Stimulated activated naive CD4-positive, alpha-beta T cell treated with Interleukin-2 at 50 U/mL for 16 hours (primary cell): ENCODE measurements at regions not wholly inside any gene's neighbourhood (a gene's known extent, or its start where the extent isn't known, plus 50 kb on each side); places are given as distances from the start of the nearest gene placed in this dataset.
"Not testable (repeated sequence)": the region's sequence is repeated elsewhere in the genome, so short reads cannot be mapped to it uniquely, and the experiment has no call there.

Experiments used
- DNase-seq: peaks from one replicate; lab custom pipeline; 2025; lab: John Stamatoyannopoulos, UW

- no peak for DNase-seq
Measured at GRCh38 chr3:124043023-124043422, 51.1 kb upstream of the ROPN1 start.

DNA sequence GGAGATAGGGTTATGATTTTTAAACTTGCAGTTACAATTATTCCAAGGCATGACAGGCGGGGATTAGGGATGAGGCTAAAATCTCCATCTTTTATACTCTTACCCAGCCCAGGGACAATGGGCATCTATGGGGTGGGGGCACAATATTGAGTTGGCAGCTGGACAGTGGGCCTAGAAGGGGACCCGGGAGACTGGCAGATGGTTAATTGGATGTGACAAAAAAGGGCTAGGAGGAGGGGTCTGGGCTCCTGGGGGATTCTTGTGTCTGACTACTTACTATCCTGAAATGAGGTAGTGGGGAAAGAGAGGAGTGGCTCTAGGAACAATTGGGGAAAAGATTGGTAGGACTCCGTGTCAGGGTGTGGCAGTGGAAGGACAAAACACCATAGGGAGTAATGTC is 53.0 kb upstream of the ROPN1 start:
- DNase-seq = no peak

DNA sequence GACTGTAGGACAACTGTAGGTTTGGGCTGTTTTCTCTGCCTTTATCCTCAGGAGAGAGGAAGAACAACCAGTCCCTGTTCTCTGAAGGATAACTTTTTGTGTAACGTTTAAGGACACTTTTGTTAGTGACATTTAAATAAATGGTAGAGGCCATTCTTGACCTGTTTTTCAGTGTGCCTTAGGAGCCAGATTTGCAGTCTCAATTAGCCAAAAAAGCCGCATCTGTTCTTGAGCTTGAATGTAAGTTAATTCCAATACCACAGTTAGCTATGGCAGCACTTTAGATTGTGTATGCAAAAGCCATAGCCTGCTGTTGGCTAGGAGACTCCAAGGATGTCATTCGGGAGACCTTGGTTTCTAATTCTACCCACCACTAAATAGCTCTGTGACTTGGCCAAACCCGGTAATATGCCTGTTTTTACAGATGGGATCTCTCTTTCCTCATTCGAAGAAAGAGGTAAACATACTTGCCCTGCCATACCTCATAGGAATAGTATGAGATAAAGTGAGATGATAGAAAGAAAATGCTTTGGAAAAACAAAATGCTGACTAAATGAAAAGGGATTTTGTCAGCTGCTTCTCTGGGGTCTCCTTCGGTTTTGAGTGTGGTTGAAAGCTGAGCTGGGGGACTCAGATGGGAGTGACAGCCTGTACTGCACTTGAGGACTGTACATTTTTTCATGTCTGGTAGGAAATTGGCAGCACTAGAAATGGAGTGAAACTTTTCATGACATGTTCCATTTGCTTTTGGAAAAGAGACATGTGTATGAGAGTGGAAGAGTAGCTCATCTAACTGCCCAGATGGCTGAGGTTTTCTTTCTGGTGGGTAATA is 57.3 kb upstream of the ROPN1 start:
- no peak for DNase-seq

- no peak for DNase-seq
Measured at GRCh38 chr3:124051636-124052035, 59.7 kb upstream of the ROPN1 start.

- no peak for DNase-seq
Measured at GRCh38 chr3:124053871-124054270, 61.9 kb upstream of the ROPN1 start.

DNA sequence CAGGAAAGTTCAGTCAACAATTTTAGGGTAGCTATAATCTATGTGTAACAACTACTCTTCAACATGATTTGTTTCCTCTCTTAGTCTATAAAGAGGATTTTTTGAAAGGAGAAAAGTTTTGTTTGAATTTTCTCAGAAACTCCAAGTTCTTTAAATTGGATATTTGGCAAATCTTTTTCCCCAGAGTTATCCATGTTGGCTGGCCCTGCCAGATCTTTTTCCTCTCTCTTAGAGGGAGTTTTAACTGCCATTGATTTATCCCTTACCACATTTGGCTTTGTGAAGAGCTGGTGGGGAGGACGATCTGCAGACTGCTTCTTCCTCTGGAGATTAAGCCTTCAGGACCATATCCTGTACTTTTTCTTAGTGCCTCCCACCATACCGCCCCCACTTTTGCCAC is 64.9 kb upstream of the ROPN1 start:
- no peak for DNase-seq

DNA sequence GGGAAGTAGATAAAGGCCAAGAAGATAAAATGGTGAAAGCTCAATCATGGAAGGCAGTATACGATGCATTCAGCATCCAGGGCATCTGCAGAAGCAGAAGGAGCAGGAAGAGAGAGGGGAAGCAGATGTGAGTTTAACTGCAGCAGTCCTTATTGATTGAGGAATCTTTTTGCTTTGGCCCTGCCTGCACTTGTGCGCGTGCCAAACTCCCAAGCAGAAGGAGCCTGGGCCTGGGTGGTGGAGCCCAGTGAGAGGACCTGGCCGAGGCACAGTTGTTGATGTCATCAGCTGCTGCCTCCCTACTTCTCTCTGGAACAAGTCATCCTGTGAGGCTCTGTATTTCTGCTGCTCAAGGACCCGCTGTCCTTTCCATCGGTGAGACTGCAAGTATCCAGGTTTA is 65.5 kb upstream of the ROPN1 start:
- no peak for DNase-seq

GRCh38 chr3:124059580-124059979 is 67.7 kb upstream of the ROPN1 start:
- no peak for DNase-seq

GRCh38 chr3:124063197-124063909 is 71.4 kb upstream of the ROPN1 start:
- no peak for DNase-seq

GRCh38 chr3:124064050-124064449 is 72.1 kb upstream of the ROPN1 start:
- no peak for DNase-seq

- DNase-seq = not testable (repeated sequence)
Measured at GRCh38 chr3:124066543-124066942, 74.6 kb upstream of the ROPN1 start.

DNA sequence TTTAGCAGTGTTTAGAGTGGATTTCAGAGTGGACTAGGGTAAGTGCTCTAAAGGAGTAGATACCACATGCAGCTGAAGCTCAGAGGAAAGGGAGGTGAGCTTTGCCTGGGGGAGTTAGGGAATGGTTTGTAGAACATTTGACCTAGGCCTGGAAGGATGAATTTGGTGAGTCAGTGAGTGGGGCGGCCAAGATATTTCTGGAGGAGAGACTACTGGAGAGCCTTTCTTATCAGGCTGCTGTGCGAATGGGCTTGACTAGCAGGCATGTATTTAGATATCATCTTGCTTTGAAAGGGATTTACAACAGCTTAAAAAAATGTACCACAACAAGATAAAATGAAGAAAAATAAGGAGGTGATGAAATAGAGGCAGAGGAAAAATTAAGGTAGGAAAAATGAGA is 77.8 kb upstream of the ROPN1 start:
- not testable (repeated sequence) for DNase-seq

- DNase-seq = not testable (repeated sequence)
Measured at GRCh38 chr3:124075090-124075489, 83.2 kb upstream of the ROPN1 start.

DNA sequence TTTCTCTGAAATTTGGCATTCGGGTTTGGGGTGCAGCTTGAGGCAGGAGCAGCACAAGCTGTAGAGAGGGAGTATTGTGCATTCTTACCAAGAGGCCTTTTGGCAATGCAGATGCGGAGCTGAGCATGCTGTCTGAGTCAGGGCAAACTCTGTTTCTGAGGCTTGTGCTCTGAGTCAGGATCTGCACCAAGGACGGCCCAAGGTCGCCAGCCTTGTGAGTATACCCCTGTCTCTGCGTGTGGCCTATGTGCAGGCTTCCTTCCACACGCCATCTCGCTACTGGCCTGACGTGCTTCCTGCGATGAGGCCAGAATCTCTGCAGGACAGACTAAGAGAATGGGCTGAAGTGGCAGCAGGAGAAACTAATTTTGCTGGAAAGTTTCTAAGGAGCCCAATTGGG is 83.8 kb upstream of the ROPN1 start:
- DNase-seq = no peak

DNA sequence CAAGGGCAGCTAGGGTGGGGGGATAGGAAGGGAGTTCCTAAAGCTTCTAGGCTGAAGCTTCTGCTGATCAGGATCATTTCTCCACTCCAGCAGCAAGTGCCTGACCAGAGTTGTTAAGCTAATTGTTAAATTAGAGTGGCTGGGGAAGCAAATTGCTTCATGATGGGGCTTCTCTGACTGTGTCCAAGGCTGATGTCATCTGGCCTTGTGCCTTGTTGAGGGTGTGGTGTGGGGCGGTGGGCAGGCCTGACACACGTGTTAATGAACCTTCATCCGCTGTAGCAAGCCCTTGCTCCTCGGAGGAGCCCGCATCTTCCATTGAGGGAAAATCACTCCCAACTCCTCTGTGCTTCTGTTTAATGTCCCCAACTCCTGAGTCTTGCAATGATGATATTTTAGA is 84.3 kb upstream of the ROPN1 start:
- DNase-seq = no peak

- no peak for DNase-seq
Measured at GRCh38 chr3:124078953-124079911, 87.3 kb upstream of the ROPN1 start.

GRCh38 chr3:124079912-124080276 is 88.0 kb upstream of the ROPN1 start:
- no peak for DNase-seq

DNA sequence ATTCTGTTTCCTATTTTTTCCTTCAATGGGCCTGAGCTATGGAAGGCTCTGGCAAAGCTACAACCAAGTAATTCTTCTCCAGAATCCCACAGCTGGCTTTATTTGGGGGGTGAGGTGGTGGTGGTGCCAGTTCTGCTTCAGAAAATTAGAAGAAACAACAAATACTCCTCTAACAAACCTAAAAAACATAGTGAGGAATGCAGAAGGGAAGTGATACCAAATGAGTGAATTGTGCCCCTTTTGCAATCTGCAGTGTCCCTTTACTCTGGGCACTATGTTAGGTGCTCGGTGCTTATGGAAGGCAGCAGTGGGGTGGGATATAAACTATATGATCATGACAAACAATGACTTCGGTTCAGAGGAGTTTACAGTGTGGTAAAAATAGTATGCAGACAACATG is 90.4 kb upstream of the ROPN1 start:
- DNase-seq = no peak

- no peak for DNase-seq
Measured at GRCh38 chr3:124084022-124084881, 92.3 kb upstream of the ROPN1 start.

GRCh38 chr3:124088801-124089200 is 96.9 kb upstream of the ROPN1 start:
- DNase-seq = no peak

- no peak for DNase-seq
Measured at GRCh38 chr3:124089214-124089613, 97.3 kb upstream of the ROPN1 start.
